ENCODE measurements at regions not wholly inside any gene's neighbourhood (a gene's known extent, or its start where the extent isn't known, plus 50 kb on each side); places are given as distances from the start of the nearest gene placed in this dataset.

- Mint-ChIP-seq H3K4me1 (ENCODE audit: low read depth) (no peaks in the 10 kb centered on the region), H3K36me3 (ENCODE audit: low read depth) (no peaks in the 10 kb centered on the region), H3K4me3 (no peak overlapping the region), H3K27me3 (ENCODE audit: low read depth) (peaks cover 2% of the 10 kb centered on the region), H3K27ac (no peak overlapping the region), H3K9me3 (no peaks in the 10 kb centered on the region)
- DNase-seq, result no peak
- CTCF ChIA-PET, result no interaction called here
- intact Hi-C loops (cut with micrococcal nuclease), result no loop called here
These were observed 107.0 kb upstream of the NUDT12 start for GRCh38 chr5:103669615-103670014.

DNA sequence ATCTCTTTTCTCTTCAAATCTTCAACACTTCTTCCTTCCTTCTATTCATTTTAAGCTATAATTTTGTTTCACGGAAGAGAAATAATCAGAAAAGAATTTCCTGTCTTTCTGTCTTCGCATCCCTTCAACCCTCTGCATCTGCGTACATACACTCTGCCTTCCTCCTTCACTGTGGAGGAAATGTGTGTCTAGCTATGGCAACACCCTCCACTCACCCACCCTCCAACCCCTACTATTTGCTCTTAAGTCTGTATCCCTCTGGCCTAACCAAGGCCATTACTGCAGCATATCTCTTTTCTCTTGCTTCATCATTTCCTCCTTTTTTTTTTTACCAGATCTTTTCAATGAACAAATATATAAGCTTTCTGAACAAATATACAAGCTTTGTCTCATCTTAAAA lies 105.7 kb upstream of the NUDT12 start:
- no peaks in the 10 kb centered on the region for H3K4me1 Mint-ChIP-seq (ENCODE audit: low read depth)
- no peak overlapping the region for H3K4me3 Mint-ChIP-seq
- H3K27ac Mint-ChIP-seq, result no peak overlapping the region
- CTCF ChIA-PET, result no interaction called here
- intact Hi-C loops (cut with micrococcal nuclease), result no loop called here
- H3K9me3 Mint-ChIP-seq, result peaks cover 5% of the 10 kb centered on the region
- peaks cover 2% of the 10 kb centered on the region for H3K27me3 Mint-ChIP-seq (ENCODE audit: low read depth)
- H3K36me3 Mint-ChIP-seq (ENCODE audit: low read depth), result no peaks in the 10 kb centered on the region
- DNase-seq, result no peak

DNA sequence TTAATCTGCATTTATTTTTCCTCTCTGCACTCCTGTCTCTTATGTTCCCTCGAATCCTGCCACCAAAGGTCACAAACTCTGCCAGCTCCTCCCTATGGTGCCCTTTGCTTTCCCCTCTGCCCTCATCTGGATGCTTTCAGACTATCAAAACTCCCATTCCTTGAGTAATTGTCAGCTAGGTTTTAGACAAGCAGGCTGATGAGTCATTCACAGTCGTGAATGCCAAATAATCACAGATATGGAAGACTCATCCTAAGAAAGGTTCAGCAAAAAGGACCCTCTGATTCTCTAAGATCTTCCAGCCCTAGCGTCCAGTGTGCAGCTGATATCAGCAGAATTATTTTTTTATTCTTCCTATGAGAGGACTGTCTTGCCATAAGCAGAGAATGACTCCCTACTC lies 104.5 kb upstream of the NUDT12 start:
- H3K4me1 Mint-ChIP-seq (ENCODE audit: low read depth), result no peaks in the 10 kb centered on the region
- no peaks in the 10 kb centered on the region for H3K36me3 Mint-ChIP-seq (ENCODE audit: low read depth)
- intact Hi-C loops (cut with micrococcal nuclease), result no loop called here
- DNase-seq, result no peak
- CTCF ChIA-PET, result no interaction called here
- H3K27ac Mint-ChIP-seq, result no peak overlapping the region
- no peak overlapping the region for H3K4me3 Mint-ChIP-seq
- peaks cover 8% of the 10 kb centered on the region for H3K9me3 Mint-ChIP-seq
- H3K27me3 Mint-ChIP-seq (ENCODE audit: low read depth), result peaks cover 2% of the 10 kb centered on the region

DNA sequence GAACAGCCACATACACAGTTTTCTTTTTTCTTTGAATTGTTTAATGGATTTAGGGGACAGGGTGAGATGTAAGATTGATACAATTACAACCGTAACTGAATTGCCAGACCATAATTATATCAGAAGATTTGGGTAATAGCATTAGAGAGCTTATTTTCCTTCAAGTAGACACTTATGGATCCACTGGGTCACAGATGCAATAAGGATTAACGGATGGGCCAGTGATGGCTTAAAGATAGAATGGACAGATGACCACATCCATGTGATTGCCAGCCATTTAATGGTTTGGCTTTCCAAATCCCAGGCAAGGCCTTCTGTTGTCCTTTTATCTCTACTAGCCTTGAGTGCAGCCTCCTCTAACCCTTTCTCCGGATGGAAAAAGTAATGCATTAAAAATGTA lies 94.7 kb upstream of the NUDT12 start:
- H3K4me3 Mint-ChIP-seq, result no peak overlapping the region
- H3K27ac Mint-ChIP-seq, result no peak overlapping the region
- no peak for DNase-seq

GRCh38 chr5:103648086-103648485 lies 85.5 kb upstream of the NUDT12 start:
- DNase-seq, result no peak
- intact Hi-C loops (cut with micrococcal nuclease), result no loop called here
- Mint-ChIP-seq H3K9me3 (peaks cover 2% of the 10 kb centered on the region), H3K27ac (no peak overlapping the region), H3K4me3 (no peak overlapping the region), H3K4me1 (ENCODE audit: low read depth) (no peaks in the 10 kb centered on the region), H3K36me3 (ENCODE audit: low read depth) (no peaks in the 10 kb centered on the region), H3K27me3 (ENCODE audit: low read depth) (peaks cover 2% of the 10 kb centered on the region)
- CTCF ChIA-PET, result no interaction called here

More for the DNA sequence above, 94.7 kb upstream of the NUDT12 start:
- CTCF ChIA-PET, result no interaction called here
- H3K27me3 Mint-ChIP-seq (ENCODE audit: low read depth), result no peaks in the 10 kb centered on the region
- no peaks in the 10 kb centered on the region for H3K36me3 Mint-ChIP-seq (ENCODE audit: low read depth)
- H3K9me3 Mint-ChIP-seq, result no peaks in the 10 kb centered on the region
- no peaks in the 10 kb centered on the region for H3K4me1 Mint-ChIP-seq (ENCODE audit: low read depth)
- intact Hi-C loops (cut with micrococcal nuclease), result no loop called here

GRCh38 chr5:103646698-103647614 lies 84.4 kb upstream of the NUDT12 start:
- H3K4me3 Mint-ChIP-seq, result no peak overlapping the region
- peaks cover 2% of the 10 kb centered on the region for H3K27me3 Mint-ChIP-seq (ENCODE audit: low read depth)
- DNase-seq, result no peak
- no peaks in the 10 kb centered on the region for H3K36me3 Mint-ChIP-seq (ENCODE audit: low read depth)
- intact Hi-C loops (cut with micrococcal nuclease), result no loop called here
- H3K4me1 Mint-ChIP-seq (ENCODE audit: low read depth), result no peaks in the 10 kb centered on the region
- H3K27ac Mint-ChIP-seq, result no peak overlapping the region
- H3K9me3 Mint-ChIP-seq, result peaks cover 2% of the 10 kb centered on the region
- CTCF ChIA-PET, result no interaction called here

GRCh38 chr5:103645816-103646215 lies 83.2 kb upstream of the NUDT12 start:
- Mint-ChIP-seq H3K27ac (no peak overlapping the region), H3K4me3 (no peak overlapping the region), H3K9me3 (peaks cover 2% of the 10 kb centered on the region), H3K27me3 (ENCODE audit: low read depth) (peaks cover 2% of the 10 kb centered on the region), H3K36me3 (ENCODE audit: low read depth) (no peaks in the 10 kb centered on the region), H3K4me1 (ENCODE audit: low read depth) (no peaks in the 10 kb centered on the region)
- no peak for DNase-seq
- CTCF ChIA-PET, result no interaction called here
- intact Hi-C loops (cut with micrococcal nuclease), result no loop called here

GRCh38 chr5:103638979-103639378 lies 76.4 kb upstream of the NUDT12 start:
- no peak overlapping the region for H3K27ac Mint-ChIP-seq
- H3K27me3 Mint-ChIP-seq (ENCODE audit: low read depth), result peaks cover 3% of the 10 kb centered on the region
- no peaks in the 10 kb centered on the region for H3K4me1 Mint-ChIP-seq (ENCODE audit: low read depth)
- H3K4me3 Mint-ChIP-seq, result no peak overlapping the region
- DNase-seq, result no peak
- no peaks in the 10 kb centered on the region for H3K9me3 Mint-ChIP-seq
- intact Hi-C loops (cut with micrococcal nuclease), result no loop called here
- CTCF ChIA-PET, result no interaction called here
- H3K36me3 Mint-ChIP-seq (ENCODE audit: low read depth), result no peaks in the 10 kb centered on the region

- no peak for DNase-seq
- Mint-ChIP-seq H3K4me3 (no peak overlapping the region), H3K36me3 (ENCODE audit: low read depth) (no peaks in the 10 kb centered on the region), H3K27me3 (ENCODE audit: low read depth) (peaks cover 7% of the 10 kb centered on the region), H3K27ac (no peak overlapping the region), H3K9me3 (no peaks in the 10 kb centered on the region), H3K4me1 (ENCODE audit: low read depth) (no peaks in the 10 kb centered on the region)
- intact Hi-C loops (cut with micrococcal nuclease), result no loop called here
- CTCF ChIA-PET, result no interaction called here
These were observed 62.1 kb upstream of the NUDT12 start for GRCh38 chr5:103624675-103625074.

DNA sequence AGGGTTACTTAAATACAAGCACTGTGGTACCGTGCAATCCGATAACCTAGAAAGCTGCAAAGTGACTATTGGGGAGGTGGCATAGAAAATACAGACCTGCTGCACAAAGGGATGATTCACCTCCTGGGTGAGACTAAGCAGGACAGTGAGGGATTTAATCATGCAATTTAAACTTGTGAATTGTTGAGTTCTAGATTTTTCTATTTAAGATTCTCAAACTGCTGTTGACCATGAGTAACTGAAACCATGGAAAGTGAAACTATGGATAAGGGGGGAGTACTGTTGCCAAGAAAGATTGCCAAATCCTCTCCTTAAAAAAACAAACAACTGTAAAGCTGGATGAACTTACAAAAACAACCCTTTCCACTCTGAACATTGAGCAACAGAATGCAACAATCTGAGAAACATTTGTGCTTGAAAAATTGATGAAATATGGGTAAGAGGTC lies 61.5 kb upstream of the NUDT12 start:
- CTCF ChIA-PET, result no interaction called here
- no peak for DNase-seq
- no peaks in the 10 kb centered on the region for H3K9me3 Mint-ChIP-seq

DNA sequence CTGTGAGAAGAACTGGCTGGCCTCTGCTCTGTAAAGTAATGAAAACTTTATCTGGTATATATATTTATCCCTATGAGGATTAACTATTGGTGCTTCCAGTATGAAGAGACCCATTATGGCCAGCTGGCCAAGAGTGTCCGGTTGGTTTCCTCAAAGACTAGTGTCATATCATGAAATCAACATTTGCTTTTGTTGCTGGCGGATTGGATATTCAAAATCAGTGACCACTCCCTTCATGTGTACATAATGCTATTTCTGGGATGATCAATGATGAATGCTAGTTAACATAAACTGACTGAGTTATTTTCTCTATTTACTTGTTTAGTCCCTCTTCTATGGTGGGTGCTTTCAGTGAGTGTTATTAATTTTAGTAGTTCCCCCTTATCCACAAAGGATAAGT lies 60.8 kb upstream of the NUDT12 start:
- Mint-ChIP-seq H3K4me1 (ENCODE audit: low read depth) (no peaks in the 10 kb centered on the region), H3K36me3 (ENCODE audit: low read depth) (no peaks in the 10 kb centered on the region), H3K27me3 (ENCODE audit: low read depth) (peaks cover 7% of the 10 kb centered on the region), H3K9me3 (no peaks in the 10 kb centered on the region), H3K27ac (no peak overlapping the region), H3K4me3 (no peak overlapping the region)
- intact Hi-C loops (cut with micrococcal nuclease), result no loop called here
- DNase-seq, result no peak
- CTCF ChIA-PET, result no interaction called here

More for the DNA sequence above, 61.5 kb upstream of the NUDT12 start:
- intact Hi-C loops (cut with micrococcal nuclease), result no loop called here
- Mint-ChIP-seq H3K36me3 (ENCODE audit: low read depth) (no peaks in the 10 kb centered on the region), H3K4me1 (ENCODE audit: low read depth) (no peaks in the 10 kb centered on the region), H3K27ac (no peak overlapping the region), H3K4me3 (no peak overlapping the region), H3K27me3 (ENCODE audit: low read depth) (peaks cover 7% of the 10 kb centered on the region)

GRCh38 chr5:103621548-103621930 lies 59.0 kb upstream of the NUDT12 start:
- peaks cover 7% of the 10 kb centered on the region for H3K27me3 Mint-ChIP-seq (ENCODE audit: low read depth)
- CTCF ChIA-PET, result no interaction called here

DNA sequence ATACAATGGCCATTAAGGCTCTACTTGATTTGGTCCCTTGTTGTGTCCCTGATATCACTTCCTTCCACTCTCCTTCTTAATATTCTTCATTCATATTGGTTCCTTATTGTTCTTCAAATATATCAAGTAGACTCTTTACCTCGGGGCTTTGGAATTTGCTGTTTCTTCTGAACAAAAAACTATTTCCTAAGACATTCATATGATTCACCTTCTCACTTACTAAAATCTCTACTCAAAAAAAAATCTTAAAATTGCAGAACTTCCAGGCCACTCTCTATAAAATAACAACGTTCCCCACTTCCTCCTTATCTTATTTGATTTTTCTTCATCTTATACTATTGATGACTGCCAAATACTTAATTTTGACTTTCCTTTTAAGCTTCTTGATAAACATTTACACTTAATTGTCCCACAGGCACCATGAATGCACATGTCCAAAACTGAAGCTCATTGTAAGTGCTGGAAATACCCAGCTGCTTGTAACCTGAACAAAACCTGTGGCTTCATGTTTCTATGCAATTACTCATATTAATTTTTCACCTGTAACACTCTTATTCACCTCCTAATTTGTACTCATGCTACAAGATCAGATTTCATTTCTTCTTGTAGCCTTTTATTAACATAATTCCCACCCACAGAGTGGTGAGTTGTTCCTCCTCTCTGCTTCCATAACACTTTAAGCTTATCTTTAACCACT lies 58.4 kb upstream of the NUDT12 start:
- H3K4me3 Mint-ChIP-seq, result no peak overlapping the region
- intact Hi-C loops (cut with micrococcal nuclease), result no loop called here
- H3K27ac Mint-ChIP-seq, result no peak overlapping the region
- no peak for DNase-seq
- no peaks in the 10 kb centered on the region for H3K36me3 Mint-ChIP-seq (ENCODE audit: low read depth)
- H3K9me3 Mint-ChIP-seq, result no peaks in the 10 kb centered on the region
- no peaks in the 10 kb centered on the region for H3K4me1 Mint-ChIP-seq (ENCODE audit: low read depth)
- CTCF ChIA-PET, result no interaction called here
- H3K27me3 Mint-ChIP-seq (ENCODE audit: low read depth), result peaks cover 7% of the 10 kb centered on the region

More at GRCh38 chr5:103621548-103621930, 59.0 kb upstream of the NUDT12 start:
- no peak overlapping the region for H3K27ac Mint-ChIP-seq
- no peak for DNase-seq
- H3K4me3 Mint-ChIP-seq, result no peak overlapping the region
- H3K4me1 Mint-ChIP-seq (ENCODE audit: low read depth), result no peaks in the 10 kb centered on the region
- H3K9me3 Mint-ChIP-seq, result no peaks in the 10 kb centered on the region
- H3K36me3 Mint-ChIP-seq (ENCODE audit: low read depth), result no peaks in the 10 kb centered on the region
- intact Hi-C loops (cut with micrococcal nuclease), result no loop called here

All from activated naive CD4-positive, alpha-beta T cell treated with anti-CD3 and anti-CD28 coated beads for 36 hours (primary cell).